GM23248 (cell line): ENCODE measurements at regions not wholly inside any gene's neighbourhood (a gene's known extent, or its start where the extent isn't known, plus 50 kb on each side); places are given as distances from the start of the nearest gene placed in this dataset.
"Not testable (repeated sequence)": the region's sequence is repeated elsewhere in the genome, so short reads cannot be mapped to it uniquely, and the experiment has no call there.

Source experiments
- DNase-seq: peaks from one replicate; pipeline ENCODE4 v3.0.0-alpha.2; 2015
- H2AFZ ChIP-seq: fragments of 200-600 bp; sonication (generic); 2 replicates; pipeline ENCODE4 v1.6.1; 2016; ENCODE audit warnings: antibody characterized with exemption
- H3F3A ChIP-seq: fragments of 200-600 bp; sonication (generic); 2 replicates; pipeline ENCODE4 v1.6.1; 2016; ENCODE audit warnings: mild to moderate bottlenecking, antibody characterized with exemption, mixed run types; ENCODE audit not compliant: insufficient read depth
- H3K27ac ChIP-seq: fragments of 200-600 bp; sonication (generic); 2 replicates; pipeline ENCODE4 v1.5.1; 2016; ENCODE audit warnings: mild to moderate bottlenecking
- H3K27me3 ChIP-seq: fragments of 200-600 bp; sonication (generic); replicated peaks from 2 replicates; pipeline ENCODE4 v1.6.1; 2016; ENCODE audit warnings: mild to moderate bottlenecking; ENCODE audit not compliant: insufficient read depth
- H3K36me3 ChIP-seq: fragments of 200-600 bp; sonication (generic); 2 replicates; pipeline ENCODE4 v1.6.1; 2016; ENCODE audit warnings: low read depth, mild to moderate bottlenecking
- H3K4me1 ChIP-seq: fragments of 200-600 bp; sonication (generic); 2 replicates; pipeline ENCODE4 v1.6.1; 2016; ENCODE audit warnings: mild to moderate bottlenecking; ENCODE audit not compliant: insufficient read depth
- H3K4me2 ChIP-seq: fragments of 200-600 bp; sonication (generic); one replicate; pipeline ENCODE4 v1.6.1; 2016; ENCODE audit warnings: mild to moderate bottlenecking; ENCODE audit not compliant: unreplicated experiment
- H3K4me3 ChIP-seq: fragments of 200-600 bp; sonication (generic); 2 replicates; pipeline ENCODE4 v1.5.1; 2016; ENCODE audit warnings: mild to moderate bottlenecking
- H3K79me2 ChIP-seq: fragments of 200-600 bp; sonication (generic); 2 replicates; pipeline ENCODE4 v1.6.1; 2016; ENCODE audit warnings: mild to moderate bottlenecking; ENCODE audit not compliant: insufficient read depth
- H3K9ac ChIP-seq: fragments of 200-600 bp; sonication (generic); 2 replicates; pipeline ENCODE4 v1.6.1; 2016; ENCODE audit warnings: mild to moderate bottlenecking
- H3K9me2 ChIP-seq: fragments of 200-600 bp; sonication (generic); 2 replicates; pipeline ENCODE4 v1.6.1; 2016; ENCODE audit warnings: mixed run types, mild to moderate bottlenecking, moderate library complexity; ENCODE audit not compliant: insufficient read depth
- H3K9me3 ChIP-seq: fragments of 200-600 bp; sonication (generic); one replicate; pipeline ENCODE4 v1.6.1; 2017; ENCODE audit warnings: low read depth
- H4K20me1 ChIP-seq: fragments of 200-600 bp; sonication (generic); 2 replicates; pipeline ENCODE4 v1.6.0; 2016; ENCODE audit not compliant: insufficient read depth
- EZH2 ChIP-seq: fragments of 200-600 bp; sonication (generic); IDR thresholded peaks from 2 replicates; pipeline ENCODE4 v1.6.1; 2018; ENCODE audit warnings: antibody characterized with exemption, mild to moderate bottlenecking; ENCODE audit not compliant: insufficient read depth, poor library complexity, severe bottlenecking
- EZH2phosphoT487 ChIP-seq: fragments of 200-600 bp; sonication (generic); IDR thresholded peaks from 2 replicates; pipeline ENCODE4 v1.6.1; 2018; ENCODE audit warnings: antibody characterized with exemption, moderate library complexity, mild to moderate bottlenecking, low read depth; ENCODE audit not compliant: insufficient read depth
- WGBS, 2 experiments: methylation state at CpG; one replicate each; pipeline ENCODE4 v1.1.6; 2015 to 2017; ENCODE audit warnings: low lambda C conversion rate in 2 of 2, low coverage in 1 of 2; ENCODE audit errors: missing lambda C conversion rate in 2 of 2; 5-methylcytosine and 5-hydroxymethylcytosine counted together
- in situ Hi-C: fragments of 300-500 bp; cut with MboI; formaldehyde crosslinking; loops from 2 replicates; pipeline ENCODE4 v1.15.0; 2020

GRCh38 chr9:111744363-111744762 lies 50.4 kb downstream of the SHOC1 start:
- TF ChIP-seq EZH2phosphoT487 (no peak), EZH2 (no peak)

GRCh38 chr9:111743275-111743674 lies 51.5 kb downstream of the SHOC1 start:
- no peaks in the 10 kb centered on the region for H3K27me3 ChIP-seq
- H3K4me3 ChIP-seq = peak overlapping the region; percentile 29
- H3K27ac ChIP-seq = peak overlapping the region; percentile 68
- H3K9me2 ChIP-seq = no peaks in the 10 kb centered on the region
- H3K9me3 ChIP-seq = no peaks in the 10 kb centered on the region
- TF ChIP-seq EZH2phosphoT487 (no peak), EZH2 (no peak)
- H4K20me1 ChIP-seq = no peaks in the 10 kb centered on the region
- no peaks in the 10 kb centered on the region for H3K36me3 ChIP-seq
- no peaks in the 10 kb centered on the region for H3F3A ChIP-seq
- peak overlapping the region; percentile 77 for H3K4me2 ChIP-seq
- 15 to 19% methylated on average over 4 of the region's 4 CpGs for WGBS, 2 experiments
- no peaks in the 10 kb centered on the region for H3K79me2 ChIP-seq
- peak overlapping the region; percentile 56 for H3K9ac ChIP-seq
- peak; percentile 87 for DNase-seq
- H2AFZ ChIP-seq = 0 out of 2 replicates have a peak overlapping the region, but pooled peaks have one; percentile 0
- peaks cover 27% of the 10 kb centered on the region for H3K4me1 ChIP-seq
- in situ Hi-C loops = no loop called here

More at GRCh38 chr9:111744363-111744762, 50.4 kb downstream of the SHOC1 start:
- H3K9me2 ChIP-seq = no peaks in the 10 kb centered on the region
- H3K9ac ChIP-seq = 0 out of 2 replicates have a peak overlapping the region, but pooled peaks have one; percentile 56
- peaks cover 27% of the 10 kb centered on the region for H3K4me1 ChIP-seq
- no peaks in the 10 kb centered on the region for H3F3A ChIP-seq
- no peaks in the 10 kb centered on the region for H3K9me3 ChIP-seq
- H4K20me1 ChIP-seq = no peaks in the 10 kb centered on the region
- DNase-seq = no peak
- no peaks in the 10 kb centered on the region for H3K79me2 ChIP-seq
- no peaks in the 10 kb centered on the region for H3K27me3 ChIP-seq
- peak overlapping the region; percentile 68; the same call in 1 of the 2 replicates for H3K27ac ChIP-seq
- peak overlapping the region; percentile 77 for H3K4me2 ChIP-seq
- H2AFZ ChIP-seq = 0 out of 2 replicates have a peak overlapping the region, but pooled peaks have one; percentile 2
- no peak overlapping the region for H3K4me3 ChIP-seq
- in situ Hi-C loops = no loop called here
- no peaks in the 10 kb centered on the region for H3K36me3 ChIP-seq

DNA sequence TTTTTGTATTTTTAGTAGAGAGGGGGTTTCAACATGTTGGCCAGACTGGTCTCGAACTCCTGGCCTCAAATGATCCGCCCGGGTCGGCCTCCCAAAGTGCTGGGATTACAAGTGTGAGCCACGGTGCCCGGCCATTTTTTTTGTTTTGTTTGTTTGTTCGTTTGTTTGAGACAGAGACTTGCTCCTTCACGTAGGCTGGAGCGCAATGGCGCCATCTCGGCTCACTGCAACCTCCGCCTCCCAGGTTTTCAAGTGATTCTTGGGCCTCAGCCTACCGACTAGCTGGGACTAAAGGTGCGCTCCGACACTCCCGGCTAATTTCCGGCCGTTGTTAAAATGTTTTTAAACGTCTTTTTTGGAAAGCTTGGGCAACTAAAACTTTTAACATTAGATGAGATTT lies 54.0 kb downstream of the SHOC1 start:
- Histone ChIP-seq H3K36me3 (no peaks in the 10 kb centered on the region; the same call in 1 of the 2 replicates), H3K9me2 (no peaks in the 10 kb centered on the region), H2AFZ (no peak overlapping the region), H3K27ac (no peak overlapping the region), H3K4me3 (no peak overlapping the region), H3K9me3 (no peaks in the 10 kb centered on the region), H4K20me1 (no peaks in the 10 kb centered on the region), H3K79me2 (no peaks in the 10 kb centered on the region), H3F3A (no peaks in the 10 kb centered on the region), H3K4me1 (peaks cover 27% of the 10 kb centered on the region), H3K4me2 (no peak overlapping the region), H3K27me3 (no peaks in the 10 kb centered on the region), H3K9ac (no peak overlapping the region)
- WGBS, 2 experiments = 95 to 98% methylated on average over 18 to 19 of the region's 19 CpGs
- in situ Hi-C loops = no loop called here
- DNase-seq = no peak
- TF ChIP-seq EZH2 = no peak
- TF ChIP-seq EZH2phosphoT487 = no peak

DNA sequence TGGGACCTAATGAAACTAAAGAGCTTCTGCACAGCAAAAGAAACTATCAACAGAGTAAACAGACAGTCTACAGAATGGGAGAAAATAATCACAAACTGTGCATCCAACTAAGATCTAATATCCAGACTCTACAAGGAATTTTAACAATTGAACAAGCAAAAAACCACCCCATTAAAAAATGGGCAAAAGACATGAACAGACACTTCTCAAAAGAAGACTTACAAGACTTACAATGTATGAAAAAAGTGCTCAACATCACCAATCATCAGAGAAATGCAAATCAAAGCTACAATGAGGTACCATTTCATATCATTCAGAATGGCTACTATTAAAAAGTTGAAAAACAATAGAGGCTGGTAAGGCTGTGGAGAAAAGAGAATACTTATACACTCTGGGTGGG lies 58.0 kb downstream of the SHOC1 start:
- Histone ChIP-seq H3K79me2 (no peaks in the 10 kb centered on the region), H3K4me3 (no peak overlapping the region), H3K9me2 (no peaks in the 10 kb centered on the region), H3K27me3 (no peaks in the 10 kb centered on the region), H2AFZ (no peak overlapping the region), H3K36me3 (no peaks in the 10 kb centered on the region; the same call in 1 of the 2 replicates), H3K4me1 (no peaks in the 10 kb centered on the region), H4K20me1 (no peaks in the 10 kb centered on the region), H3K27ac (no peak overlapping the region), H3K4me2 (no peak overlapping the region), H3K9me3 (no peaks in the 10 kb centered on the region), H3K9ac (no peak overlapping the region), H3F3A (no peaks in the 10 kb centered on the region)
- TF ChIP-seq EZH2phosphoT487 (no peak), EZH2 (no peak)
- no peak for DNase-seq
- in situ Hi-C loops = no loop called here

DNA sequence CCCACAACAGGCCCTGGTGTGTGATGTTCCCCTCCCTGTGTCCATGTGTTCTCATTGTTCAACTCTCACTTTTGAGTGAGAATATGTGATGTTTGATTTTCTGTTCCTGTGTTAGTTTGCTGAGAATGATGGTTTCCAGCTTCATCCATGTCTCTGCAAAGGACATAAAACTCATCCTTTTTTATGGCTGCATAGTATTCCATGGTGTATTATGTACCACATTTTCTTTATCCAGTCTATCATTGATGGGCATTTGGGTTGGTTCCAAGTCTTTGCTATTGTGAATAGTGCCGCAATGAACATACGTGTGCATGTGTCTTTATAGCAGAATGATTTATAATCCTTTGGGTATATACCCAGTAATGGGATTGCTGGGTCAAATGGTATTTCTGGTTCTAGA lies 59.4 kb downstream of the SHOC1 start:
- H3K9me3 ChIP-seq, H4K20me1 ChIP-seq, H3K9ac ChIP-seq, DNase-seq, H3K27ac ChIP-seq, H3K4me1 ChIP-seq, H3F3A ChIP-seq, H3K4me2 ChIP-seq, H2AFZ ChIP-seq, H3K4me3 ChIP-seq, H3K9me2 ChIP-seq, H3K27me3 ChIP-seq, in situ Hi-C loops, H3K79me2 ChIP-seq, H3K36me3 ChIP-seq: not testable (repeated sequence)
- 100% methylated on average over 2 of the region's 2 CpGs for WGBS, 2 experiments
